ENCODE measurements at regions not wholly inside any gene's neighbourhood (a gene's known extent, or its start where the extent isn't known, plus 50 kb on each side); places are given as distances from the start of the nearest gene placed in this dataset.

DNA sequence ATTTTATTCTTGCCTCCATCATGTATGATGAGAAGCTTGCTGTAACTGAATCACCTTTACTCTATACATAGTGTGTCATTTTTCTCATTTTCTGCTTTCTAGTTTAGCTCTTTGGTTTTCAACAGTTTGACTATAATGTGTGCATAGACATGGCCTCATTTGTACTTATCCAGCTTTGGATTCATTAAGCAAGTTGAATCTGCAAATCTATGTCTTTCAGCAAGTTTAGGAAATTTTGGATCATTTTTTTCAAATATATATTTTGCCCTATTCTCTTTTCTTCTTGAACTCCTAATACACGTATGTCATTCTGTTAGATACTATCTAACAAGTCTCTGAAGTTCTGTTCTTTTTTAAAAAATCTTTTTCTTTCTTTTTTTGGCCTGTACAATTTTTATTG is 57.8 kb downstream of the PRLHR start:
- no peaks in the 10 kb centered on the region for H3K9me3 Mint-ChIP-seq
- H3K27me3 Mint-ChIP-seq = peaks cover 33% of the 10 kb centered on the region
- no peak overlapping the region for H3K27ac Mint-ChIP-seq
- DNase-seq = no peak
- H3K4me1 Mint-ChIP-seq = no peaks in the 10 kb centered on the region
- H3K4me3 Mint-ChIP-seq = no peak overlapping the region
- no peaks in the 10 kb centered on the region for H3K36me3 Mint-ChIP-seq

DNA sequence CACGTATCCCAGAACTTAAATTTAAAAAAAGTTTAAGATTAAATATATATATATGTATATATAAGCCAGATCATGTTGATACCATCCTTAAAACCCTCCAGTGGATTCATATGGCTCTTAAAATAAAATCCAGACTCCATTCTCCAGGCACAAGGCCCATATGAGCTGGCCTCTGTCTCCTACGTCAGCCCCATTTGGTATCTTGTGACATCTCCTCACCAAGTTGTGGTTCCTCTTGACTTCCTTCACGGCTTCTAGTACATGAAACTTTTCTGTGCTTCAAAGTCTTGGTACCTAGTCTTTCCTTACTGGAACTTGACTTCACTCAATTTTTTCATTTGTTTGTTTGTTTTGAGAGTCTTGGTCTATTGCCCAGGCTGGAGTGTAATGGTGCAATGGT is 61.3 kb downstream of the PRLHR start:
- H3K27me3 Mint-ChIP-seq = peaks cover 22% of the 10 kb centered on the region
- H3K4me3 Mint-ChIP-seq = no peak overlapping the region
- no peak overlapping the region for H3K27ac Mint-ChIP-seq
- no peaks in the 10 kb centered on the region for H3K36me3 Mint-ChIP-seq
- DNase-seq = no peak
- H3K4me1 Mint-ChIP-seq = no peaks in the 10 kb centered on the region
- no peaks in the 10 kb centered on the region for H3K9me3 Mint-ChIP-seq

DNA sequence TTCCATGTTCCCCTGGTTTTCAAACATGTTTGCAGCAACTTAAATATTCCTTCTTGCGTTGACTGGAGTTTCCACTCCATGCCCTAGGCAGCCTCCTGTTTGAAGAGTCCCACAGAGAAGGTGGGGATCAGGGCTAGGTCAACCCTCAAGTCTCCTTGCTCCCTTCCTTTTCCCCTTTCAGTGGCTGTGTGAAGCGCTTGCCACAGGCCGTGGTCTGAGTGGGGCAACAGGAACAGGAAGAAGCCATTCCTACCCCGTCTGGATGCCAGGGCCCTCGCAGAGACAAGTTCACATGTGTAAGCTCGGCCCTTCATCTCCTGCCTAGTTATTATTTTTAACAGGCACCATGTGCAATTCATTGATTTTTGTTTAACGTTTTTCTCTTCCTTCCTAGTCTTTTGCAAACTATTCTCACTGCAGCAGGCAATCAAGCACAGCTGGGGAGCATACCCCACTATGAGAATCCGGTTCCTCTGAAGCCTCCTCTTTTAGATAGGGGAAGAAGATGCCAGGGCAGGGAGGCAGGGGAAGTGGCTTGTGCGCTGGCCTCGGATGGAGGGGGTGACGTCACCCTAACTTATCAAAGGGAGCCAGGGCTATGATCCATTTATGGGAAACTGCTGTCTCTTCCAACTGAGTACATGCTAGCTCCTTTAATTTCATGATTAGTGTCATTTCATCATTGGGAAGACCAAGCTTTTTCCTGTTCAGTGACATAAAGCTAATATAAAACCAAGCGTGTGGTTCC is 64.2 kb downstream of the PRLHR start:
- Mint-ChIP-seq H3K9me3 (no peaks in the 10 kb centered on the region), H3K27ac (no peak overlapping the region), H3K4me1 (no peaks in the 10 kb centered on the region), H3K4me3 (no peak overlapping the region), H3K36me3 (no peaks in the 10 kb centered on the region), H3K27me3 (peaks cover 26% of the 10 kb centered on the region)
- DNase-seq = no peak

GRCh38 chr10:118528426-118528825 is 67.0 kb downstream of the PRLHR start:
- Mint-ChIP-seq H3K27me3 (peaks cover 27% of the 10 kb centered on the region), H3K36me3 (no peaks in the 10 kb centered on the region), H3K4me3 (no peak overlapping the region), H3K27ac (no peak overlapping the region), H3K9me3 (no peaks in the 10 kb centered on the region), H3K4me1 (no peaks in the 10 kb centered on the region)
- DNase-seq = no peak

DNA sequence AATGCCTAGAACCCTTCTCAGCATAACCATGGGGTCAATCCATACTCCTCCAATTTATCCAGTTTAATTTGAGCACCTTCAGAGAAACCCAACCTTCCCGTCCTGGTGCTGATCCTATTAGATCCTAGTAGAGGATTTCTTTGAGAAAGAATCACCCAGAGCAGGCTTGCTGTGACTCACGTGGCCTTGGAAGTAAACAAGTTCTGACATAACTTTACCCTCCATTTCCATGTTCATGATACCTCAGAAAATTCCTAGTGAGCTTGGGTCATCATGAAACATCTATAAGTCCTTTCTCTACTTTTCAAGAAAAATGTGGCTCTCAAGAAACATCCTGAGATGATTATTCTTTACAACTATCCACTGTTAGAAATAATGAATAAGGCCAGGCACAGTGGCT is 71.7 kb downstream of the PRLHR start:
- no peaks in the 10 kb centered on the region for H3K9me3 Mint-ChIP-seq
- no peak overlapping the region for H3K4me3 Mint-ChIP-seq
- no peaks in the 10 kb centered on the region for H3K36me3 Mint-ChIP-seq
- H3K27me3 Mint-ChIP-seq = peaks cover 30% of the 10 kb centered on the region
- H3K27ac Mint-ChIP-seq = no peak overlapping the region
- DNase-seq = no peak
- H3K4me1 Mint-ChIP-seq = no peaks in the 10 kb centered on the region

DNA sequence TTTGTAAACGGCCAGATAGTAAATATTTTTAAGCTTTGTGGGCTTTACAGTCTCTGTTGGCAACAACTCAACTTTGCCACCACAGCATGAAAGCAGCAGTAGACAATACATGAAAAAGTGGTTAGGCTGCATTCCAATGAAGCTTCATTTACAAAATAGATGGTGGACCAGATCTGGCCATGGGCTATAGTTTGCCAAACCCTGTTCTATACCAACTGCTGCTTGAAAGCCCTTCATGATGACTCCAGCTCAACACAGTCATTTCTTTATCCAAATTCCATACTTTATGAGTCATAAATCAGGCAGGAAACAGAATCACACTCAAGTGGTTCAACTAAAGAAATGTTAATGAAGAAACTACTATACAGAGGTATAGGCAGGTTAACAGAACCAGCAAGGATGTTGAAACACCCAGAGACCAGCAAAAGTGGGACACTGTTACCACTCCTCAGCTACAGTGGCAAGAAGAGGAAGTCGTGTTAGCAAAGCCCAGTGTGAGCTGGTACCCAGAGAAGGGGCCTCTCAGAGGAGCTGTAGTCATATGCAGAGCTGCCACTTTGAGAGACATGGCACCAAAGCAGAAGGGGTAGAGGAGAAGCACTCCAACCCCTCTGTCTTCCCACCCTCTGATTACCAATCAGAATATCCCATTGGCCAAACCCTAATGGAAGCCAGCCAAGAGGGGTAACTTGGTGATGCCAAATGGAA is 72.5 kb downstream of the PRLHR start:
- Mint-ChIP-seq H3K4me3 (no peak overlapping the region), H3K27ac (no peak overlapping the region), H3K9me3 (peaks cover 3% of the 10 kb centered on the region), H3K36me3 (no peaks in the 10 kb centered on the region), H3K27me3 (peaks cover 21% of the 10 kb centered on the region), H3K4me1 (no peaks in the 10 kb centered on the region)
- no peak for DNase-seq

DNA sequence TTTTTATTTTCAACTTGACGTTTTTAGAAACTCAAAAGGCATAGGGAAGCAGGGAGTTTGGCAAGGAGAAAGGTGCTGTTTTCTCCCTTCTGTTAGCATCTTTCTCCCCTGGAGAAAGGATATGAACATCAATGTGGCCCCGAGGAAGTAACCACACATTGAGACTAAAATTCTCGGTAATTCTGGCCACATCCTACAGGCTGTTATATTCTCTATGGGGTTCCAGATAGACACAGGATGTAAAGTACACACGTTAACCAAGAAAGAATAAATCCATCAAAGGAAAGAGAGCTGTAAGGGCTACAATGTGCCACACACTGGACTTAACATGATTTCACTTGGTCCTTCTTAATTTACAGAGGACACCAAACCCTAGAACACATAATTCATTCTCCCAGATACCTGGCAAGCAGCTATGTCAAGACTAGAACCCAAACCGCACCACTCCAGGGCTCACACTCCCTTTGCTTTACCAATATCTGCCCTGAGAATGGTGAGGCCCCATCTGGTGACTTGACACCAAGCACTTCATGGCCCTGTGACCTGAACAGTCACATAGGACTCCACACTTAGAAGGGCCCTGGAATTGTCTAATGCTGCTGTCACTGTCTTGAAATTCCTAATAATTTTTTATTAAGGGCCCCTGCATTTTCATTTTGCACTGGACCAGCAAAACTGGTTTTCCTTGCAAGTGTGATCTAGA is 73.9 kb downstream of the PRLHR start:
- Mint-ChIP-seq H3K27ac (no peak overlapping the region), H3K27me3 (peaks cover 18% of the 10 kb centered on the region), H3K9me3 (peaks cover 6% of the 10 kb centered on the region), H3K4me1 (no peaks in the 10 kb centered on the region), H3K36me3 (no peaks in the 10 kb centered on the region), H3K4me3 (no peak overlapping the region)
- DNase-seq = no peak

DNA sequence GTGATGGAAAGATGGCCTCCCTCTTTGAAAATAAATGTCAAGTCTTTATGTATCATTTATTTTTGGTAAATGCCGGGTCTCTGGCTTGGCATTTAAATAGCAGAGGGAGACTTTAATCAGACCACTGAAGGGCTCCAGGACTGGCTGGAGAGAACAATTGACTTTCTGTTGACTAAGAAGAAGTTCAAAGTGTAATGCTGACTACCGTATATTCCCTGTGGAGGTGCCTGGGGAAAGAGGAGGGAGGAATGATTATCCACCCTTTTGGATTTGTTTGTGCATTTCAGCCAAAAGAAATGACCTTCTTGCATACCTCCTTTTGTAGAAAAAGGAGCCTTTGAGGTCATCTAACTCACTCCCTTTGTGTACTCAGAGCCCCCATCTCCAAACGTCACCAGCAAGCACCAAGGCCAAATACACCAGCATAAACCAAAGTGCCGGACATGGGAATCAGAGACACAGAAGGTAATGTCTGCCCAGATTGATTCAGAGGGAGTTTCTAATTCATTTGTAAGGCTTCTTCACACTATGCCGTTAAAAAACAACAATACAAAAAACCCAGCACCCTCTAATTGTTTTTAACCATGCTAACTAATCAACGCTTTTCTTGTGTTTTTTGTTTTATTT is 75.2 kb downstream of the PRLHR start:
- no peak overlapping the region for H3K27ac Mint-ChIP-seq
- H3K9me3 Mint-ChIP-seq = peaks cover 6% of the 10 kb centered on the region
- H3K36me3 Mint-ChIP-seq = no peaks in the 10 kb centered on the region
- DNase-seq = no peak
- H3K4me1 Mint-ChIP-seq = no peaks in the 10 kb centered on the region
- H3K27me3 Mint-ChIP-seq = peaks cover 22% of the 10 kb centered on the region
- H3K4me3 Mint-ChIP-seq = no peak overlapping the region

- Mint-ChIP-seq H3K27ac (no peak overlapping the region), H3K4me3 (no peak overlapping the region), H3K4me1 (no peaks in the 10 kb centered on the region), H3K27me3 (peaks cover 20% of the 10 kb centered on the region), H3K36me3 (no peaks in the 10 kb centered on the region), H3K9me3 (peaks cover 6% of the 10 kb centered on the region)
- no peak for DNase-seq
Measured at GRCh38 chr10:118518095-118518494, 77.4 kb downstream of the PRLHR start.

DNA sequence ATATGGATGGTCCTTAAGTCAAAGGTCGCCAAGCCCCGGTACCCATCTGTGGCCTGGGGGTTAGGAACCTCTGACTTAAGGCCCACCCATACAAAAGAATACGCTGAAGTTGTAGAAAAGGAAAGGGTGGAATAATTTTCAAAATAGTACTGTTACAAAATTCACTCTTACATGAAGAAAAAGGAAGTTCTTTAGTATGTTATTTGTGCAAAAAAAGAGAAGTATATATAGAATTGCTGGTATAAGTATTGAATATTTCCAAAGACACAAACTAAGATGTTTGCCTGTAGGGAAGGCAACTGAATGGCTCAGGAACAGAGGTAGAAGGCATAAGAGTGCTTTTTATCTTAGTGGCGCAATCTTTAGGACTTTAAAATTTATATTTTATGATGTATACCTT is 78.7 kb downstream of the PRLHR start:
- no peaks in the 10 kb centered on the region for H3K36me3 Mint-ChIP-seq
- no peaks in the 10 kb centered on the region for H3K4me1 Mint-ChIP-seq
- peaks cover 6% of the 10 kb centered on the region for H3K9me3 Mint-ChIP-seq
- no peak overlapping the region for H3K27ac Mint-ChIP-seq
- DNase-seq = no peak
- H3K4me3 Mint-ChIP-seq = no peak overlapping the region
- H3K27me3 Mint-ChIP-seq = peaks cover 14% of the 10 kb centered on the region

DNA sequence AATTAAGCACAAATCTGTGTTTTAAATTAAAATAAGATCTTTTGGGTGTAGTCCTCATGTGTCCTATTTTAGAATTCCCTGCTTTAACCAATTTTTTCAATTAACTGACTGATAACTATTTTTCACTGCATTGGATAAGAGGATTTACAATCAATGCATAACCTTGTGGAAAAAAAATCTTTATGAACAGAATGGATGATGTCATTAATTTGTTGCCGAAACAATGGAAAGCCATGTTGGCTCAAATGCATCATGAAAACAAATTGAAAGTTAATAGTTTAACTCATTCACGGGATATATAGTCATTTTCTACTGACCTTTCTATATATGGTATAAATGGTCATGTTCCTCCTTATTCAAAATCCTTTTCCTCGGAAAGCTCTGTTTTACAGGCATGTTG is 82.3 kb downstream of the PRLHR start:
- Mint-ChIP-seq H3K9me3 (peaks cover 5% of the 10 kb centered on the region), H3K36me3 (no peaks in the 10 kb centered on the region), H3K4me1 (no peaks in the 10 kb centered on the region), H3K4me3 (no peak overlapping the region), H3K27me3 (peaks cover 14% of the 10 kb centered on the region), H3K27ac (no peak overlapping the region)
- DNase-seq = no peak

DNA sequence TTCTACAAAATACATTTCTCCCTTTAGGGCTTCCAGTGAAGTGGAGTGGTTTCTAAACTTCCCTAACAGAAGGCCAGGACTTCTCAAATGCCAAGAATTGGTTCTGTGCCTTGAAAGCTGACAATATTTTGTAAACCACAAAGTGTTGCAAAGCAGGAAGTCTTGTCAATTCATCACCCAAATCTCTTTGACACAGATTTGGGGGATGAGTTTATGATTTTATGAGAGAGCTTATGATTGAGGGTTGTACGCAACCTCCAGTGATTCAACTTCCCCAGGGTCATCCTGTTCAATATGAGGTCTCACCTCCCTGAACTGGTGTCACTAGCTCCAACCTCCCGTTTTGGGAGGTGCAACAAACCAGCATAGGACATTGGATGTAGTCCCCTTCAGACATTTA is 83.7 kb downstream of the PRLHR start:
- no peak overlapping the region for H3K27ac Mint-ChIP-seq
- no peaks in the 10 kb centered on the region for H3K36me3 Mint-ChIP-seq
- no peak for DNase-seq
- peaks cover 9% of the 10 kb centered on the region for H3K27me3 Mint-ChIP-seq
- no peaks in the 10 kb centered on the region for H3K4me1 Mint-ChIP-seq
- no peaks in the 10 kb centered on the region for H3K9me3 Mint-ChIP-seq
- no peak overlapping the region for H3K4me3 Mint-ChIP-seq

- H3K4me1 Mint-ChIP-seq = peaks cover 2% of the 10 kb centered on the region
- no peaks in the 10 kb centered on the region for H3K9me3 Mint-ChIP-seq
- H3K4me3 Mint-ChIP-seq = no peak overlapping the region
- no peak for DNase-seq
- H3K36me3 Mint-ChIP-seq = no peaks in the 10 kb centered on the region
- peaks cover 5% of the 10 kb centered on the region for H3K27me3 Mint-ChIP-seq
- H3K27ac Mint-ChIP-seq = no peak overlapping the region
Measured at GRCh38 chr10:118508863-118509262, 86.6 kb downstream of the PRLHR start.

DNA sequence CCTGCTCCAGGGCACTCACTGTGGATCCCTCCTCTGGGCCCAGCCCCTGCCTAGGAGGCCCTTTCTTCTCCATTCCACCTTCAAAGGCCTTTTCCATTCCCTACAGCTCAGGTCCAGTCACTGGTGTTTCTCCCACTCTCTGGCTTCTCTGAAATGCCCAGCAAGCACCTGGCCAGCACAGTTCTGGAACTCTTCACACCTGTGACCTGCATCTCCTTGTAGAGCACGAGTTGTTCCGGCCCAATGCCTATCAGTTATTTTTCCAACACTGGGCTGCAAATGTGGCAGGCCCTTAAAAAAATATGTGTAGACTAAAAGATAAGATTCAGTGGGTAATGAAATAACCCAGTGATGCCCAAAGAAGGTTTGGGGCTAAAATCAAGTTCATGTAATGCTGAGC is 87.1 kb downstream of the PRLHR start:
- Mint-ChIP-seq H3K36me3 (no peaks in the 10 kb centered on the region), H3K9me3 (no peaks in the 10 kb centered on the region), H3K27me3 (peaks cover 8% of the 10 kb centered on the region), H3K4me3 (no peak overlapping the region), H3K27ac (no peak overlapping the region), H3K4me1 (peaks cover 2% of the 10 kb centered on the region)
- no peak for DNase-seq
